OCI-LY1 (cell line): ENCODE measurements at regions not wholly inside any gene's neighbourhood (a gene's known extent, or its start where the extent isn't known, plus 50 kb on each side); places are given as distances from the start of the nearest gene placed in this dataset.

Experiments
- H2AFZ ChIP-seq: fragments of 200-600 bp; sonication (generic), shearing (Covaris generic); 2 replicates; pipeline ENCODE4 v1.6.0; 2014; ENCODE audit warnings: antibody characterized with exemption, mild to moderate bottlenecking, low read length
- H3F3A ChIP-seq: fragments of 200-600 bp; sonication (generic), shearing (Covaris generic); 2 replicates; pipeline ENCODE4 v1.6.0; 2014; ENCODE audit warnings: mild to moderate bottlenecking, antibody characterized with exemption, low read length, moderate library complexity; ENCODE audit not compliant: insufficient read depth
- H3K27ac ChIP-seq: fragments of 200-600 bp; sonication (generic); 2 replicates; pipeline ENCODE4 v1.5.1; 2014; ENCODE audit warnings: low read length, mixed run types, mild to moderate bottlenecking, low read depth; ENCODE audit not compliant: poor library complexity, severe bottlenecking
- H3K27me3 ChIP-seq: fragments of 200-600 bp; sonication (generic); 2 replicates; pipeline ENCODE4 v1.6.0; 2014; ENCODE audit warnings: antibody characterized with exemption, mild to moderate bottlenecking, low read length, moderate library complexity; ENCODE audit not compliant: insufficient read depth
- H3K36me3 ChIP-seq: fragments of 200-600 bp; sonication (generic); 2 replicates; pipeline ENCODE4 v1.6.1; 2014; ENCODE audit warnings: mild to moderate bottlenecking, antibody characterized with exemption, low read length, moderate library complexity, mixed read lengths; ENCODE audit not compliant: insufficient read depth
- H3K4me1 ChIP-seq: fragments of 200-600 bp; sonication (generic); 2 replicates; pipeline ENCODE4 v1.5.1; 2014; ENCODE audit warnings: mild to moderate bottlenecking, low read length, moderate library complexity; ENCODE audit not compliant: insufficient read depth, severe bottlenecking
- H3K4me2 ChIP-seq: fragments of 200-600 bp; sonication (generic), shearing (Covaris generic); 2 replicates; pipeline ENCODE4 v1.6.1; 2014; ENCODE audit warnings: low read length
- H3K4me3 ChIP-seq: fragments of 200-600 bp; sonication (generic); 2 replicates; pipeline ENCODE4 v1.5.1; 2014; ENCODE audit warnings: low read length, low read depth, mild to moderate bottlenecking, mixed read lengths; ENCODE audit not compliant: poor library complexity, severe bottlenecking
- H3K79me2 ChIP-seq: fragments of 200-600 bp; shearing (Covaris generic); 2 replicates; pipeline ENCODE4 v1.6.1; 2016; ENCODE audit warnings: mixed run types, low read length, mixed read lengths; ENCODE audit not compliant: insufficient read depth
- H3K9ac ChIP-seq: fragments of 200-600 bp; sonication (generic), shearing (Covaris generic); 2 replicates; pipeline ENCODE4 v1.6.1; 2014; ENCODE audit warnings: mild to moderate bottlenecking, low read length, mixed read lengths
- H3K9me2 ChIP-seq: fragments of 200-600 bp; sonication (generic), shearing (Covaris generic); 2 replicates; pipeline ENCODE4 v1.6.1; 2014; ENCODE audit warnings: low read depth, mild to moderate bottlenecking, low read length, mixed read lengths
- H3K9me3 ChIP-seq: fragments of 200-600 bp; shearing (Covaris generic); 2 replicates; pipeline ENCODE4 v1.6.1; 2014; ENCODE audit warnings: low read length, mixed read lengths
- H4K20me1 ChIP-seq: fragments of 200-600 bp; sonication (generic), shearing (Covaris generic); 2 replicates; pipeline ENCODE4 v1.6.0; 2016; ENCODE audit warnings: mild to moderate bottlenecking, low read length; ENCODE audit not compliant: insufficient read depth
- EZH2 ChIP-seq: fragments of 200-600 bp; sonication (generic), shearing (Covaris generic); IDR thresholded peaks from 2 replicates; pipeline ENCODE4 v1.8.0; 2017; ENCODE audit warnings: borderline replicate concordance, mixed run types, mild to moderate bottlenecking, antibody characterized with exemption, low read length, moderate library complexity, mixed read lengths
- TF ChIP-seq, protein P1 (sequence below): fragments of 200-600 bp; sonication (generic), shearing (Covaris generic); IDR thresholded peaks from 2 replicates; pipeline ENCODE4 v1.5.1; 2017; ENCODE audit warnings: mild to moderate bottlenecking, antibody characterized with exemption, low read length, moderate library complexity, mixed read lengths

DNA sequence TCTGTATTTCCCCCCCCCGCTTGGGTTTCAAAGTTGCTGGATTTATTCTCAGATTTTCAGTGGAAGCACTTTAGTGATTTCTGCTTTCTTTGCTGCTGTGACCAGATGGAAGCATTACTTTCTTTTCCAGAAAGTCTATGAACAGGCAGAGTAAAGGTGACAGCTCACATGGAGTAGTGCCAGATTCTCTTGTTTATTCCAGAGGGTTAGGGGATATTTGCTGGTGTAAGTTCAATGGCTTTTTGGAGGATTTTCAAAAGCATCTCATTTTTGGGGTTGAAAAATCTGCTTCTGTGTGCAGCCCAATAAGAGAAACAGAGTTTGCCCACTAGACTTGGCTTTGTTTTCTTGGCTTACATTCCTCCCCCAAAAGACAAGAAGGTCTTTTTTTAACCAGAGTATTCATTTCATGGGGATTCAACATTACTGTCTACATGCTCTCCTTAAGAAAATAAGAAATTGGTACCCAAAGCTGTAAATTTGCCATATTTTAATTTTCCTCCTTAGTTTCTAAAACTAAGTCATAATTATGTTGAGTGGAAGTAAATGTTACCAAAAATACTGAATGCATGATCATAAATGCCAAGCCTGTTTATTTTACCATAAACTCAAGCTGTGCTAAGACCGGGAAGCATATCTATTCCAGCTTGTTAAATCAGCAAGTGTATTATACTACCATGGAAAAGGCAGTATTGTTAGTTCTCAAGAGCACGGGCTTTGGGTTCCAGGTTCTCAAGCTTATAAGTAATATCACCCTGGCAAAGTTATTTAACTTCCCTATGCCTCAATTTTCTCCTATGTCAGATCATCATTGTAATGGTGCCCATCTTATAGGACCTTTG lies 557.2 kb downstream of the CPS1 start:
- Histone ChIP-seq H3K4me1 (no peaks in the 10 kb centered on the region), H3K9ac (no peak overlapping the region), H2AFZ (no peak overlapping the region), H3F3A (no peaks in the 10 kb centered on the region), H3K79me2 (no peaks in the 10 kb centered on the region), H3K9me3 (no peaks in the 10 kb centered on the region), H3K4me3 (no peak overlapping the region), H4K20me1 (no peaks in the 10 kb centered on the region), H3K27me3 (no peaks in the 10 kb centered on the region), H3K4me2 (no peak overlapping the region), H3K36me3 (no peaks in the 10 kb centered on the region), H3K9me2 (no peaks in the 10 kb centered on the region; the same call in 1 of the 2 replicates), H3K27ac (no peak overlapping the region)
- TF ChIP-seq, protein P1, sequence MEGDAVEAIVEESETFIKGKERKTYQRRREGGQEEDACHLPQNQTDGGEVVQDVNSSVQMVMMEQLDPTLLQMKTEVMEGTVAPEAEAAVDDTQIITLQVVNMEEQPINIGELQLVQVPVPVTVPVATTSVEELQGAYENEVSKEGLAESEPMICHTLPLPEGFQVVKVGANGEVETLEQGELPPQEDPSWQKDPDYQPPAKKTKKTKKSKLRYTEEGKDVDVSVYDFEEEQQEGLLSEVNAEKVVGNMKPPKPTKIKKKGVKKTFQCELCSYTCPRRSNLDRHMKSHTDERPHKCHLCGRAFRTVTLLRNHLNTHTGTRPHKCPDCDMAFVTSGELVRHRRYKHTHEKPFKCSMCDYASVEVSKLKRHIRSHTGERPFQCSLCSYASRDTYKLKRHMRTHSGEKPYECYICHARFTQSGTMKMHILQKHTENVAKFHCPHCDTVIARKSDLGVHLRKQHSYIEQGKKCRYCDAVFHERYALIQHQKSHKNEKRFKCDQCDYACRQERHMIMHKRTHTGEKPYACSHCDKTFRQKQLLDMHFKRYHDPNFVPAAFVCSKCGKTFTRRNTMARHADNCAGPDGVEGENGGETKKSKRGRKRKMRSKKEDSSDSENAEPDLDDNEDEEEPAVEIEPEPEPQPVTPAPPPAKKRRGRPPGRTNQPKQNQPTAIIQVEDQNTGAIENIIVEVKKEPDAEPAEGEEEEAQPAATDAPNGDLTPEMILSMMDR = no peak
- TF ChIP-seq EZH2 = no peak

DNA sequence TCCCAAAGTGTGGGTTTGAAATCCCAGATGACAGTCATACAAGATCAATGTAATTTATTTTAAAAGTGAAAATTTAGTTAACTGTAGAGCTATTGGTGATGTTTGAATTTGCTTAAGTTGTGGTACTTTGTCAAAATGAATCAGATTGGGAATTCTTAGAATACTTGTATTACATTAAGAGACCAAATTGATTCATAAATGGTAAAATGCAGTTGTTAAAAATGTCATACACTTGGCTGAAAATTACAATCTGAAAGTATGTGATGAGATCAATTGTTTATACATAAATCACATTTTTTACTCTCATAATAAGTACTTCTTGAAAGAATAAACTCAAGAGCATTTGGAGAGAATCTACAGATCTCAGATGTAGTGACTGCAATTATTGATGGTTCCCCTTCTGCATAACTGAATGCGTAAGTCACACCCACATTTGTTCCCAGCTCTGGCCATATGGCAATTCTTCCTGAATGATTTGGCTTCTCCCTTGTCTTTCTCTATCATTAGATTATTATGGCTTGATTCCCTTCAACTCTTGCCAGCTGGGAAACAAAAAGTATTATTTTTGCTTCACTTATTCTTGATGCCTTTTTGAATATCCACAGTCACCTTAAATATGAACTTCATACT lies 558.5 kb downstream of the CPS1 start:
- no peaks in the 10 kb centered on the region for H3K79me2 ChIP-seq
- H2AFZ ChIP-seq = no peak overlapping the region

DNA sequence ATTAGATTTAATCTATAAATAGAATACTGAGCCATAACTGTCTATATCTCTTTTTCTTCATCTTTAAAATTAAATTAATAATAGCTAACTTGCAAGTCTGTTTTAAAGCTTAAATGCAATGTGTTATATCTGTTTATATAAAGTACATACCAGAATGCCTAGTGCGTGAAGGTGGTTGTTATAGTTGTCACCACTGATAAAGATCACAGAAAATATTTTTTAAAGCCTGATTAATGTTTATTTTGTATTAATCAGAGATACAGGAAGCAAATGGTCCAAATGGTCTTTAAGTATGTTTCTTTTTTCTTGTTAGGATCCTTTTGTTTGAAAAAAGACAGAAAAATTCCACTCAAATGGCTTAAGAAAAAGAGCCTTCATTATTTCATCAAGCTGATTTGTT lies 560.6 kb downstream of the CPS1 start:
- no peaks in the 10 kb centered on the region for H4K20me1 ChIP-seq
- H3K27me3 ChIP-seq = no peaks in the 10 kb centered on the region
- H3K4me2 ChIP-seq = no peak overlapping the region
- no peak overlapping the region for H3K9ac ChIP-seq
- H3K9me2 ChIP-seq = no peaks in the 10 kb centered on the region; the same call in 1 of the 2 replicates
- no peaks in the 10 kb centered on the region for H3K36me3 ChIP-seq
- H3K4me3 ChIP-seq = no peak overlapping the region
- H3K4me1 ChIP-seq = no peaks in the 10 kb centered on the region
- H2AFZ ChIP-seq = no peak overlapping the region
- no peaks in the 10 kb centered on the region for H3K79me2 ChIP-seq
- H3K27ac ChIP-seq = no peak overlapping the region
- no peaks in the 10 kb centered on the region for H3F3A ChIP-seq
- H3K9me3 ChIP-seq = no peaks in the 10 kb centered on the region
- no peak for TF ChIP-seq EZH2
- TF ChIP-seq, protein P1 = no peak

More for the DNA sequence above, 558.5 kb downstream of the CPS1 start:
- Histone ChIP-seq H3K27ac (no peak overlapping the region), H3F3A (no peaks in the 10 kb centered on the region), H3K36me3 (no peaks in the 10 kb centered on the region), H3K9me3 (no peaks in the 10 kb centered on the region), H3K4me1 (no peaks in the 10 kb centered on the region), H3K4me3 (no peak overlapping the region), H3K4me2 (no peak overlapping the region), H3K9me2 (no peaks in the 10 kb centered on the region; the same call in 1 of the 2 replicates), H3K9ac (no peak overlapping the region), H4K20me1 (no peaks in the 10 kb centered on the region), H3K27me3 (no peaks in the 10 kb centered on the region)
- TF ChIP-seq EZH2 = no peak
- TF ChIP-seq, protein P1 = no peak
